Epidermal melanocyte (primary cell): ENCODE measurements at regions not wholly inside any gene's neighbourhood (a gene's known extent, or its start where the extent isn't known, plus 50 kb on each side); places are given as distances from the start of the nearest gene placed in this dataset.

Experiments
- DNase-seq: peaks from one replicate; pipeline ENCODE4 v3.0.0; 2011; ENCODE audit warnings: low spot score; ENCODE audit not compliant: insufficient read length

GRCh38 chr4:67124716-67125115 is 420.6 kb downstream of the CENPC start:
- DNase-seq: no peak

GRCh38 chr4:67122029-67122428 is 423.3 kb downstream of the CENPC start:
- DNase-seq: no peak

GRCh38 chr4:67120369-67120768 is 424.9 kb downstream of the CENPC start:
- no peak for DNase-seq

- no peak for DNase-seq
These were observed 436.0 kb downstream of the CENPC start for GRCh38 chr4:67109276-67109675.

GRCh38 chr4:67106861-67107460 is 438.3 kb downstream of the CENPC start:
- DNase-seq: peak; percentile 31

GRCh38 chr4:67104145-67104544 is 441.2 kb downstream of the CENPC start:
- DNase-seq: no peak

- DNase-seq: no peak
These were observed 442.1 kb downstream of the CENPC start for GRCh38 chr4:67103001-67103747.

GRCh38 chr4:67101612-67102011 is 443.7 kb downstream of the CENPC start:
- no peak for DNase-seq

- no peak for DNase-seq
These were observed 453.0 kb downstream of the CENPC start for GRCh38 chr4:67092351-67092750.

GRCh38 chr4:67091673-67092072 is 453.6 kb downstream of the CENPC start:
- DNase-seq: no peak

GRCh38 chr4:67087897-67088296 is 457.4 kb downstream of the CENPC start:
- DNase-seq: no peak

- DNase-seq: no peak
These were observed 460.5 kb downstream of the CENPC start for GRCh38 chr4:67084783-67085182.

- no peak for DNase-seq
These were observed 461.8 kb downstream of the CENPC start for GRCh38 chr4:67083496-67083895.

GRCh38 chr4:67082746-67083145 is 462.6 kb downstream of the CENPC start:
- DNase-seq: no peak

- DNase-seq: no peak
These were observed 465.2 kb downstream of the CENPC start for GRCh38 chr4:67080046-67080557.

GRCh38 chr4:67071641-67072040 is 473.7 kb downstream of the CENPC start:
- DNase-seq: no peak

- DNase-seq: no peak
These were observed 490.0 kb downstream of the CENPC start for GRCh38 chr4:67055319-67055718.

GRCh38 chr4:67054896-67055295 is 490.4 kb downstream of the CENPC start:
- DNase-seq: no peak

- DNase-seq: no peak
These were observed 492.3 kb downstream of the CENPC start for GRCh38 chr4:67052814-67053675.

- DNase-seq: no peak
These were observed 494.1 kb downstream of the CENPC start for GRCh38 chr4:67051000-67051789.

GRCh38 chr4:67049446-67049845 is 495.9 kb downstream of the CENPC start:
- DNase-seq: no peak
